K562 (cell line): ENCODE measurements at regions not wholly inside any gene's neighbourhood (a gene's known extent, or its start where the extent isn't known, plus 50 kb on each side); places are given as distances from the start of the nearest gene placed in this dataset.

Source experiments
- DNMT1 ChIP-seq: fragments of 450-650 bp; IDR thresholded peaks from 2 replicates; pipeline ENCODE4 v1.6.1; 2016; ENCODE audit warnings: antibody characterized with exemption, mild to moderate bottlenecking
- SMAD1 ChIP-seq: fragments of 150-350 bp; IDR thresholded peaks from 2 replicates; pipeline ENCODE4 v1.6.1; 2014; ENCODE audit warnings: low read length, low read depth; ENCODE audit not compliant: partially characterized antibody

DNA sequence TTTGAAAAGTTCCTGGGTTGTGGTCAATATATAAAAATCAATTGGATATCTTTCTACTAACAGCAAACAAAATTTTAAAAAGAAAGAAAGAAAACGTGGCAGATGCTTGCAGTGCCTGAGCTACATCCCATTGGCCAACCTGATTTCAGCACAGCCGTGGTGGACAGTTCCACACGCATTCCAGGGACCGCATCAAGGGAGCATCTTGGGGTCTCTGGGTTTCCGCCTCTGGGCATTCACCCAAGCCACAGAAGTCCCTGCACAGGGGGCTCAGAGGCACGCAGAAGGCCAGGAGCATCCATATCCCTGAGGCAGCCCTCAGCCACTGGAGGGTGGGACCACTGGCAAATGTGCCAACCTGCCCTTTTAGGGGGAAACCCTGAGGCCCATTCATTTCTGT is 254.5 kb upstream of the RNF32 start:
- TF ChIP-seq SMAD1 (no peak), DNMT1 (no peak)
